ENCODE measurements at regions not wholly inside any gene's neighbourhood (a gene's known extent, or its start where the extent isn't known, plus 50 kb on each side); places are given as distances from the start of the nearest gene placed in this dataset.

DNA sequence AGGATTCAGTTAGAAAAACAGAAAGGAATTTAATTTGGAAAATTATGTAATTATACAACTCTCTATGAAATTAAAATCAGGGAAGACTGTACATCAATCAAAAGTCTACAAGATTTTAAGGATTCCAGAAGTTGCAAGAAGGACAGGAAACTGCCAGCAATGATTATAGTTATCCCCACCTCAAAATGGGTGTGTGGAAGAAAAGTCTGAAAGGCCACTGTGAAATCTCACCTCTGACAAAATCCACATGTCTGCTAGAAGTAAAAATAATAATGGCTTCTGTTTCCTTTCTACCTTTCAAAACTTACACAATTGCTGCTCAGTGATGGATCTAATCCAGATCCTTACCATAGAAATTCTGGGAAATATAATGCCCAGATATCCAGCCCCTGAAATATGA, 708.1 kb upstream of the ADGRL4 start:
- Histone ChIP-seq H3K4me3 (replicated peaks in 1 of 3; ENCODE audit: low read depth in 2 of 3, low read length in 3 of 3) (no peak overlapping the region), H2AFZ (ENCODE audit: insufficient read depth, low read depth, low read length, poor library complexity, severe bottlenecking) (no peak overlapping the region), H3K36me3 (replicated peaks in 1 of 2; ENCODE audit: control insufficient read depth in 1 of 2, insufficient read depth in 2 of 2, low read length in 2 of 2) (no peaks in the 10 kb centered on the region), H4K20me1 (ENCODE audit: insufficient read depth, low read length) (no peaks in the 10 kb centered on the region), H3K4me1 (ENCODE audit: control insufficient read depth in 1 of 2, insufficient read depth in 2 of 2, low read length in 2 of 2) (no peaks in the 10 kb centered on the region), H3K27ac (ENCODE audit: low read depth in 1 of 2, low read length in 2 of 2) (no peak overlapping the region), H3K27me3 (ENCODE audit: control insufficient read depth in 2 of 2, insufficient read depth in 2 of 2, low read length in 2 of 2) (no peaks in the 10 kb centered on the region), H3K4me2 (replicated peaks; ENCODE audit: extremely low read depth, low read length, poor library complexity, severe bottlenecking) (no peak overlapping the region), H3K9ac (ENCODE audit: insufficient read depth, low read length, poor library complexity, severe bottlenecking) (no peak overlapping the region), H3K9me3 (replicated peaks in 1 of 2; ENCODE audit: control insufficient read depth in 1 of 2, insufficient read depth in 1 of 2, low read length in 2 of 2) (peaks cover 17 to 22% of the 10 kb centered on the region in 2 donors), H3K79me2 (ENCODE audit: insufficient read depth, low read length) (no peaks in the 10 kb centered on the region)
- H3K27me3 Mint-ChIP-seq (ENCODE audit: low read depth in 3 of 3), result no peaks in the 10 kb centered on the region
- TF ChIP-seq, protein P1, sequence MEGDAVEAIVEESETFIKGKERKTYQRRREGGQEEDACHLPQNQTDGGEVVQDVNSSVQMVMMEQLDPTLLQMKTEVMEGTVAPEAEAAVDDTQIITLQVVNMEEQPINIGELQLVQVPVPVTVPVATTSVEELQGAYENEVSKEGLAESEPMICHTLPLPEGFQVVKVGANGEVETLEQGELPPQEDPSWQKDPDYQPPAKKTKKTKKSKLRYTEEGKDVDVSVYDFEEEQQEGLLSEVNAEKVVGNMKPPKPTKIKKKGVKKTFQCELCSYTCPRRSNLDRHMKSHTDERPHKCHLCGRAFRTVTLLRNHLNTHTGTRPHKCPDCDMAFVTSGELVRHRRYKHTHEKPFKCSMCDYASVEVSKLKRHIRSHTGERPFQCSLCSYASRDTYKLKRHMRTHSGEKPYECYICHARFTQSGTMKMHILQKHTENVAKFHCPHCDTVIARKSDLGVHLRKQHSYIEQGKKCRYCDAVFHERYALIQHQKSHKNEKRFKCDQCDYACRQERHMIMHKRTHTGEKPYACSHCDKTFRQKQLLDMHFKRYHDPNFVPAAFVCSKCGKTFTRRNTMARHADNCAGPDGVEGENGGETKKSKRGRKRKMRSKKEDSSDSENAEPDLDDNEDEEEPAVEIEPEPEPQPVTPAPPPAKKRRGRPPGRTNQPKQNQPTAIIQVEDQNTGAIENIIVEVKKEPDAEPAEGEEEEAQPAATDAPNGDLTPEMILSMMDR (IDR thresholded peaks at IDR 0.05), result no peak
- H3K4me1 Mint-ChIP-seq, result no peaks in the 10 kb centered on the region
- peaks cover 2 to 10% (median 7%) of the 10 kb centered on the region in 7 donors for H3K9me3 Mint-ChIP-seq
- no peak for DNase-seq
- no peaks in the 10 kb centered on the region for H3K36me3 Mint-ChIP-seq
- intact Hi-C loops (cut with micrococcal nuclease), result no loop called here
- H3K27ac Mint-ChIP-seq, result no peak overlapping the region
- no peak overlapping the region for H3K4me3 Mint-ChIP-seq

DNA sequence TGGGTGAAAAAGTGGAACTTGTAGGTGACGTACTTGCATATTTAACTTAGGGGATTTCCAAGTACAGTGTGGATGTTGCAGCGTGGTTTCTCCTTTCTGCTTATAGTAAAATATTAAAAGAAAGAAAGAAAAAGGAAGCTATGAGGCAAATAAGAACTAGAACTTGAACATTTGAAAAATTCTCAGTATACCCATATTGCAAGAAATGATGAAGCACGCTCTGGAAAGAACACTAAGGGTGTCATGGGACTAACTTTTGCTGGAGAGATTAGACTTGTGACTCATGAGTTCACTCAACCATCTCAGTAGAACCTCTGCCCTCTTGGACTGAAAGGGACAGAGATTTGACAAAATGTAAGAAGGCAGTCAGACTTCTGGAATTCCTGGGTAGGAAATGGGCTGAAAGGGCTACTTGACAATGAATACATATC, 704.5 kb upstream of the ADGRL4 start:
- TF ChIP-seq, protein P1 (IDR thresholded peaks at IDR 0.05), result no peak
- Histone ChIP-seq H3K4me3 (replicated peaks in 1 of 3; ENCODE audit: low read depth in 2 of 3, low read length in 3 of 3) (no peak overlapping the region), H3K4me1 (ENCODE audit: control insufficient read depth in 1 of 2, insufficient read depth in 2 of 2, low read length in 2 of 2) (no peaks in the 10 kb centered on the region), H3K36me3 (replicated peaks in 1 of 2; ENCODE audit: control insufficient read depth in 1 of 2, insufficient read depth in 2 of 2, low read length in 2 of 2) (no peaks in the 10 kb centered on the region), H3K9me3 (replicated peaks in 1 of 2; ENCODE audit: control insufficient read depth in 1 of 2, insufficient read depth in 1 of 2, low read length in 2 of 2) (peaks cover 9 to 18% of the 10 kb centered on the region in 2 donors), H3K9ac (ENCODE audit: insufficient read depth, low read length, poor library complexity, severe bottlenecking) (no peak overlapping the region), H3K4me2 (replicated peaks; ENCODE audit: extremely low read depth, low read length, poor library complexity, severe bottlenecking) (no peak overlapping the region), H3K27ac (ENCODE audit: low read depth in 1 of 2, low read length in 2 of 2) (no peak overlapping the region), H4K20me1 (ENCODE audit: insufficient read depth, low read length) (no peaks in the 10 kb centered on the region), H3K79me2 (ENCODE audit: insufficient read depth, low read length) (no peaks in the 10 kb centered on the region), H2AFZ (ENCODE audit: insufficient read depth, low read depth, low read length, poor library complexity, severe bottlenecking) (no peak overlapping the region), H3K27me3 (ENCODE audit: control insufficient read depth in 2 of 2, insufficient read depth in 2 of 2, low read length in 2 of 2) (no peaks in the 10 kb centered on the region)
- intact Hi-C loops (cut with micrococcal nuclease), result no loop called here
- Mint-ChIP-seq H3K36me3 (no peaks in the 10 kb centered on the region), H3K4me3 (no peak overlapping the region), H3K9me3 (peaks cover 2 to 5% (median 4%) of the 10 kb centered on the region in 7 donors), H3K4me1 (no peaks in the 10 kb centered on the region), H3K27ac (no peak overlapping the region), H3K27me3 (ENCODE audit: low read depth in 3 of 3) (no peaks in the 10 kb centered on the region)
- no peak for DNase-seq
- 20% methylated on average over 1 of the region's 3 CpGs for WGBS (ENCODE audit: insufficient coverage)
